H54 (cell line): ENCODE measurements at regions not wholly inside any gene's neighbourhood (a gene's known extent, or its start where the extent isn't known, plus 50 kb on each side); places are given as distances from the start of the nearest gene placed in this dataset.

Experiments
- DNase-seq: peaks from one replicate; pipeline ENCODE4 v3.0.0; 2011; ENCODE audit warnings: low spot score, mixed read lengths; ENCODE audit not compliant: insufficient read length
- FAIRE-seq: peaks from 3 replicates; lab custom pipeline; 2011; peaks lifted over from hg19 to GRCh38; lab: Jason Lieb, UNC
- POLR2A ChIP-seq: IDR thresholded peaks from 2 replicates; pipeline ENCODE4 v1.6.1; 2011; ENCODE audit warnings: low read depth, mild to moderate bottlenecking, low read length

- FAIRE-seq (no peak), DNase-seq (no peak)
- no peak for TF ChIP-seq POLR2A
These were observed 285.1 kb upstream of the STAC start for GRCh38 chr3:36095238-36095637.

GRCh38 chr3:36097209-36097608 is 283.1 kb upstream of the STAC start:
- TF ChIP-seq POLR2A = no peak
- no peak for DNase-seq
- no peak for FAIRE-seq

GRCh38 chr3:36114353-36114752 is 266.0 kb upstream of the STAC start:
- DNase-seq (no peak), FAIRE-seq (no peak)
- no peak for TF ChIP-seq POLR2A

GRCh38 chr3:36124118-36124796 is 256.0 kb upstream of the STAC start:
- peak; percentile 95 for FAIRE-seq
- DNase-seq = peak; percentile 16
- TF ChIP-seq POLR2A = no peak

- no peak for FAIRE-seq
- no peak for TF ChIP-seq POLR2A
- no peak for DNase-seq
These were observed 248.1 kb upstream of the STAC start for GRCh38 chr3:36132214-36132613.

GRCh38 chr3:36135863-36136262 is 244.4 kb upstream of the STAC start:
- no peak for DNase-seq
- TF ChIP-seq POLR2A = no peak
- no peak for FAIRE-seq

- no peak for FAIRE-seq
- DNase-seq = no peak
- TF ChIP-seq POLR2A = no peak
These were observed 237.6 kb upstream of the STAC start for GRCh38 chr3:36142746-36143145.

GRCh38 chr3:36146404-36146803 is 233.9 kb upstream of the STAC start:
- TF ChIP-seq POLR2A = no peak
- FAIRE-seq (no peak), DNase-seq (no peak)

- no peak for FAIRE-seq
- DNase-seq = no peak
- no peak for TF ChIP-seq POLR2A
These were observed 232.3 kb upstream of the STAC start for GRCh38 chr3:36147934-36148558.

- FAIRE-seq (no peak), DNase-seq (no peak)
- TF ChIP-seq POLR2A = no peak
These were observed 230.8 kb upstream of the STAC start for GRCh38 chr3:36149447-36149865.

GRCh38 chr3:36155515-36155914 is 224.8 kb upstream of the STAC start:
- DNase-seq = no peak
- FAIRE-seq = no peak
- TF ChIP-seq POLR2A = no peak

- no peak for TF ChIP-seq POLR2A
- peak; percentile 57 for FAIRE-seq
- DNase-seq = no peak
These were observed 215.9 kb upstream of the STAC start for GRCh38 chr3:36164400-36164799.

- TF ChIP-seq POLR2A = no peak
- DNase-seq = no peak
- no peak for FAIRE-seq
These were observed 214.6 kb upstream of the STAC start for GRCh38 chr3:36165509-36166290.

- FAIRE-seq (peak; percentile 100), DNase-seq (peak; percentile 49)
- TF ChIP-seq POLR2A = no peak
These were observed 213.8 kb upstream of the STAC start for GRCh38 chr3:36166477-36166876.

GRCh38 chr3:36172699-36173098 is 207.6 kb upstream of the STAC start:
- TF ChIP-seq POLR2A = no peak
- FAIRE-seq = no peak
- no peak for DNase-seq
